Chondrocyte (in vitro differentiated cells): ENCODE measurements at regions not wholly inside any gene's neighbourhood (a gene's known extent, or its start where the extent isn't known, plus 50 kb on each side); places are given as distances from the start of the nearest gene placed in this dataset.

ENCODE experiments used
- DNase-seq: peaks from one replicate; pipeline ENCODE4 v3.0.0; 2021; ENCODE audit warnings: mixed read lengths, low spot score
- H3K27ac Mint-ChIP-seq: one replicate; pipeline ENCODE4 v1.8.0; 2021; ENCODE audit warnings: mild to moderate bottlenecking, moderate library complexity, mixed read lengths; ENCODE audit not compliant: unreplicated experiment
- H3K27me3 Mint-ChIP-seq: 2 replicates; pipeline ENCODE4 v1.8.0; 2021; ENCODE audit warnings: low read depth, mixed read lengths
- H3K36me3 Mint-ChIP-seq: 2 replicates; pipeline ENCODE4 v1.8.0; 2021; ENCODE audit warnings: low read depth, mixed read lengths
- H3K4me1 Mint-ChIP-seq: 2 replicates; pipeline ENCODE4 v1.8.0; 2021; ENCODE audit warnings: low read depth, mild to moderate bottlenecking, mixed read lengths
- H3K4me3 Mint-ChIP-seq: one replicate; pipeline ENCODE4 v1.8.0; 2021; ENCODE audit warnings: mild to moderate bottlenecking, moderate library complexity, mixed read lengths; ENCODE audit not compliant: unreplicated experiment
- H3K9me3 Mint-ChIP-seq: 2 replicates; pipeline ENCODE4 v1.8.0; 2021; ENCODE audit warnings: low read depth, mixed read lengths
- TF ChIP-seq, protein P1 (sequence below): fragments of 200-600 bp; sonication (generic); IDR thresholded peaks from 2 replicates; pipeline ENCODE4 v1.5.0; 2021; ENCODE audit warnings: antibody characterized with exemption, mild to moderate bottlenecking, moderate library complexity

DNA sequence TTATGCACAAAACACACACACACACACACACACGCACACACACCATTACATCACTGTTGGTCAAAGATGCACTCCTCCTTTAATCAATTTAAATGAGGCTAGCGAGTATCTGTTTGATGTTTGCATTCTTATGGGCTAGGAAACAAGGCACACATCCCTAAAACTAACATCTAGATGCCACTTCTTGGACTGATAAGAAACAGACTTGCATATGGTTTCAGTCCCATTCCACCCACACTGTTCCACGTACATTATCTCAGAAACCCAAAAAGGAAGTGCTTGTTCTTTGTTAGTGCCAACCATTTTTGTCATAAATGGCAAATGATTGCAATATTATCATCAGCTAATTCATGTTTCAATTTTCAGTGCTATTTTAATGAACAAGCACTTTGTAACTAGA lies 69.5 kb downstream of the CCR1 start:
- H3K4me3 Mint-ChIP-seq, result no peak overlapping the region
- no peaks in the 10 kb centered on the region for H3K9me3 Mint-ChIP-seq
- no peaks in the 10 kb centered on the region for H3K4me1 Mint-ChIP-seq
- no peak for DNase-seq
- TF ChIP-seq, protein P1, sequence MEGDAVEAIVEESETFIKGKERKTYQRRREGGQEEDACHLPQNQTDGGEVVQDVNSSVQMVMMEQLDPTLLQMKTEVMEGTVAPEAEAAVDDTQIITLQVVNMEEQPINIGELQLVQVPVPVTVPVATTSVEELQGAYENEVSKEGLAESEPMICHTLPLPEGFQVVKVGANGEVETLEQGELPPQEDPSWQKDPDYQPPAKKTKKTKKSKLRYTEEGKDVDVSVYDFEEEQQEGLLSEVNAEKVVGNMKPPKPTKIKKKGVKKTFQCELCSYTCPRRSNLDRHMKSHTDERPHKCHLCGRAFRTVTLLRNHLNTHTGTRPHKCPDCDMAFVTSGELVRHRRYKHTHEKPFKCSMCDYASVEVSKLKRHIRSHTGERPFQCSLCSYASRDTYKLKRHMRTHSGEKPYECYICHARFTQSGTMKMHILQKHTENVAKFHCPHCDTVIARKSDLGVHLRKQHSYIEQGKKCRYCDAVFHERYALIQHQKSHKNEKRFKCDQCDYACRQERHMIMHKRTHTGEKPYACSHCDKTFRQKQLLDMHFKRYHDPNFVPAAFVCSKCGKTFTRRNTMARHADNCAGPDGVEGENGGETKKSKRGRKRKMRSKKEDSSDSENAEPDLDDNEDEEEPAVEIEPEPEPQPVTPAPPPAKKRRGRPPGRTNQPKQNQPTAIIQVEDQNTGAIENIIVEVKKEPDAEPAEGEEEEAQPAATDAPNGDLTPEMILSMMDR, result no peak
- no peak overlapping the region for H3K27ac Mint-ChIP-seq
- H3K36me3 Mint-ChIP-seq, result no peaks in the 10 kb centered on the region
- H3K27me3 Mint-ChIP-seq, result no peaks in the 10 kb centered on the region

DNA sequence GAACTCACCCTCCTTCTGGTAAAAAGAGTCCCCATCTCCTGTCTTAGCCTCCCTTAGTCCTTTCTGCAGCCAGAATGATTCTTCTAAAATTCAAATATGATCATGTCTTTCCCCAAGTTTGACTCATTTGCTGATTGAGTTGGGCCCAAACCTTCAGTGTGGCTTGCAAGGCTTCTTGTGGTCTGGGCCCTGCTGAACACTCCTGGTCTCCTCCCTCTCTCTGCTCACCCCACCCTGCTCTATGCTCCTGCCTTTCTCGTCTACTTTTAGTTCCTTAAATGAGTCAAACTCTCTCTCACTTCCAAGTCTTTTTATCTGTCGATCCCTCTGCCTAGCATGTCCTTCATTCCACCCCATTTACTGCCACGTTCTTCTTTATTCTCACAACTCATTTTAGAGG lies 72.6 kb downstream of the CCR1 start:
- H3K27me3 Mint-ChIP-seq, result no peaks in the 10 kb centered on the region
- no peak for DNase-seq
- no peaks in the 10 kb centered on the region for H3K36me3 Mint-ChIP-seq
- TF ChIP-seq, protein P1, result no peak
- H3K4me1 Mint-ChIP-seq, result no peaks in the 10 kb centered on the region
- no peak overlapping the region for H3K27ac Mint-ChIP-seq
- no peak overlapping the region for H3K4me3 Mint-ChIP-seq
- no peaks in the 10 kb centered on the region for H3K9me3 Mint-ChIP-seq

DNA sequence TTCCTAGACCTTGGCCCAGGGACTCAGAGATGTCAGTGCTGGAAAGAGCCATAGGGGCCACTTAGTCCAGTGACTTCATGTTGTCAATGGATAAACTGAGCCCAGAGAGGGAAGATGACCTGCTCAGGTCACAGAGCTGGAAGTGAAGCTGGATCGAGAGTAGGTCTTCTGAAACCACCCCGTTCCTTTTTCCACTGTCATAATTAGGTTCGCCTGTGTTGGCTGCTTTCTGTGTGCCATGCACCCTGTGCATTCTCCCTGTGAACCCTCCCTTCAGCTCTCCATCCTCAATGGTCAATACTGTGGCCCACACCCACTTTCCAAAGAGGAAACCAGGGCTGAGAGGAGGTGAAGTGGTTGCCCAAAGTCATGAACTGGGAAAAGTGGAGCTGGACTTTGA lies 74.8 kb downstream of the CCR1 start:
- no peak overlapping the region for H3K4me3 Mint-ChIP-seq
- H3K9me3 Mint-ChIP-seq, result no peaks in the 10 kb centered on the region
- TF ChIP-seq, protein P1, result no peak
- H3K27me3 Mint-ChIP-seq, result no peaks in the 10 kb centered on the region
- no peaks in the 10 kb centered on the region for H3K36me3 Mint-ChIP-seq
- DNase-seq, result no peak
- H3K27ac Mint-ChIP-seq, result no peak overlapping the region
- H3K4me1 Mint-ChIP-seq, result peaks cover 2% of the 10 kb centered on the region

DNA sequence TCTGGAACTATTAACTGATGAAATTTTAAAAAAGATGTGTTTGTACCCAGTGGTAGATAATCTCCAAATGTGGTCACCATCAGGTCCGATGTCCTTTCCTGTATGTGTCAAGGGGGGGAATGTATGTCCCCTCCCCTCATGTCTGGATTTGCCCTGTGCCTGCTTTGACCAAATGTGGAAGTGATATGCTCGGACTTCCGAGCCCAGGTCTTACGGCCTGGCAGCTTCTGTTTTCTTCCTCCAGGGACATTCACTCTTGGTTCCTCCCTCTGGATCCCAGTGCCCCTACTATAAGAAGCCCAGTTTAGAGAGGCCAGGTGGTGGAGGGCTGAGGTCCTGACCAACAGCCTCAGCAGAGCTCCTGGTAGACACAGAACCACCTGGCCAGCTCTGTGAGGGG lies 75.5 kb downstream of the CCR1 start:
- Mint-ChIP-seq H3K27me3 (no peaks in the 10 kb centered on the region), H3K36me3 (no peaks in the 10 kb centered on the region), H3K9me3 (no peaks in the 10 kb centered on the region), H3K27ac (no peak overlapping the region), H3K4me1 (peaks cover 10% of the 10 kb centered on the region), H3K4me3 (no peak overlapping the region)
- DNase-seq, result no peak
- TF ChIP-seq, protein P1, result no peak

DNA sequence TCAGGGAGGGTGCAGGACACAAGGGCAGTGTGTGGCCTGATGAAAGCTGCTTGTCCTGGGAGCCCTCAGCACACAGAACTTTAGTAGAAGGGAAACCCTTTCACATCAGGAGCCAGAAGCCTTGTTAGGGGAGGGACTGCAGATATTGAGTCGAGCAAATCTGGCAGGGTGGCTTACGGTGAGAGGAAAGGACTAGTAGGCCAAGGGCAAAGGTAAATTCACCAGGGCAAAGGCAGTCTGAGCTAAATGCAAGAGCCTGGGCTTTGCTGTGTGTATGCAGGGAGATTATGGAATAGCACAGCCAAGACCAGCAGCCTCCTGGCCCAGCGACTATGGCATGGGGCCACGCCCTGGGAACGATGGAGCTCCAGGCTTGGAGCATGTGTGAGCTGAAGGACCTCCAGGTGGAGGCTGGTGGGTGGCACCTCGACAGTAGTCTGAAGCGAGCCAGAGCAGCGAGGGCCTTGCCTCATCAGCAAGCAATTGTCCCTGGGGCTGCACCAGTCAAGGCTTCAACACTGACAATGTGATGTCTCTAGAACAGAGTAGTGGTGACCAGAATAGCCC lies 76.1 kb downstream of the CCR1 start:
- Mint-ChIP-seq H3K4me1 (peaks cover 14% of the 10 kb centered on the region), H3K9me3 (no peaks in the 10 kb centered on the region), H3K36me3 (no peaks in the 10 kb centered on the region), H3K27ac (no peak overlapping the region), H3K4me3 (no peak overlapping the region), H3K27me3 (no peaks in the 10 kb centered on the region)
- no peak for DNase-seq
- TF ChIP-seq, protein P1, result no peak
